Endodermal cell (in vitro differentiated cells): ENCODE measurements at regions not wholly inside any gene's neighbourhood (a gene's known extent, or its start where the extent isn't known, plus 50 kb on each side); places are given as distances from the start of the nearest gene placed in this dataset.

Source experiments
- DNase-seq: peaks from one replicate; pipeline ENCODE4 v3.0.0-alpha.2; 2017
- H3K27ac ChIP-seq: 2 replicates; pipeline ENCODE4 v1.5.1; 2013; ENCODE audit warnings: mild to moderate bottlenecking, low read depth, low read length, moderate library complexity
- H3K27me3 ChIP-seq: 2 replicates; pipeline ENCODE4 v1.6.1; 2013; ENCODE audit warnings: mild to moderate bottlenecking, low read length, moderate library complexity; ENCODE audit not compliant: insufficient read depth, control insufficient read depth, poor library complexity, severe bottlenecking
- H3K36me3 ChIP-seq: 2 replicates; pipeline ENCODE4 v1.7.0; 2013; ENCODE audit warnings: mild to moderate bottlenecking, low read length, moderate library complexity; ENCODE audit not compliant: control insufficient read depth, insufficient read depth
- H3K4me1 ChIP-seq: one replicate; pipeline ENCODE4 v1.7.0; 2013; ENCODE audit warnings: low read length; ENCODE audit not compliant: control insufficient read depth, insufficient read depth
- H3K4me3 ChIP-seq: 2 replicates; pipeline ENCODE4 v1.5.1; 2013; ENCODE audit warnings: mild to moderate bottlenecking, low read length, moderate library complexity
- H3K9ac ChIP-seq: 2 replicates; pipeline ENCODE4 v1.6.1; 2013; ENCODE audit warnings: mild to moderate bottlenecking, low read length, moderate library complexity; ENCODE audit not compliant: poor library complexity, severe bottlenecking; ENCODE audit errors: extremely low read depth
- H3K9me3 ChIP-seq: 2 replicates; pipeline ENCODE4 v1.6.1; 2013; ENCODE audit warnings: mild to moderate bottlenecking, low read length, moderate library complexity; ENCODE audit not compliant: control insufficient read depth
- H3K27ac Mint-ChIP-seq: 2 replicates; pipeline ENCODE4 v1.8.0; 2020; ENCODE audit warnings: mixed read lengths
- H3K27me3 Mint-ChIP-seq: 2 replicates; pipeline ENCODE4 v1.8.0; 2021; ENCODE audit warnings: mild to moderate bottlenecking, mixed read lengths; ENCODE audit not compliant: insufficient read depth
- H3K36me3 Mint-ChIP-seq: 2 replicates; pipeline ENCODE4 v1.8.0; 2020; ENCODE audit warnings: low read depth, mixed read lengths
- H3K4me1 Mint-ChIP-seq: 2 replicates; pipeline ENCODE4 v1.8.0; 2020; ENCODE audit warnings: mixed read lengths
- H3K4me3 Mint-ChIP-seq: 2 replicates; pipeline ENCODE4 v1.8.0; 2020; ENCODE audit warnings: mild to moderate bottlenecking, moderate library complexity, mixed read lengths
- H3K9me3 Mint-ChIP-seq: 2 replicates; pipeline ENCODE4 v1.8.0; 2020; ENCODE audit warnings: mild to moderate bottlenecking, mixed read lengths
- CTCF ChIP-seq: fragments of 200-600 bp; sonication (generic); conservative IDR thresholded peaks from 2 replicates; pipeline ENCODE4 v1.5.0; 2021; ENCODE audit warnings: antibody characterized with exemption, mild to moderate bottlenecking
- WGBS, 2 experiments: methylation state at CpG; one replicate each; pipeline versions ENCODE4 v1.1.5 to v1.1.7; 2013; ENCODE audit warnings: missing lambda C conversion rate in 2 of 2, mixed read lengths in 1 of 2; ENCODE audit not compliant: insufficient coverage in 1 of 2, insufficient read length in 1 of 2; 5-methylcytosine and 5-hydroxymethylcytosine counted together

DNA sequence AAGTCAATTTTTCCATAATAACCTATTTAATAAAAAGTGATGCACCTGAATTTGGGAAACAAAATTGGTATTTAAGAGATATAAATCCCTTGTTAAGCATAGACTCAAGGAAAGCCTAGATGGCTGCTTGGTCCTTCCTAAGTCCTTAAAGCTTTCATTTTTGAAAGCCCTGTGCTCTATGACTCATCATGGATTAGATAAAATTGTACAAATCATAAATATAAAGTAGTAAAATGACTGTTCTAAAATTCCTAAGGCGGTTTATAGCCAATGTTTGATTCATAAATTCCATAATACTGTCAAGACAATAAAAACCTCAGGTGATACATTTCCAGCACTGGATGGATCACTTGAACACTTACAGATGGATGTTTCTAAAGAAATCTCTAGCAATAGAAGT is 730.8 kb upstream of the EPHA6 start:
- WGBS, 2 experiments: 86% methylated on average over 1 of the region's 1 CpG; no CpG with 5 or more reads in 1 of the 2 experiments
- Mint-ChIP-seq H3K4me1 (no peaks in the 10 kb centered on the region), H3K27me3 (no peaks in the 10 kb centered on the region), H3K36me3 (no peaks in the 10 kb centered on the region), H3K9me3 (peaks cover 2% of the 10 kb centered on the region), H3K4me3 (no peak overlapping the region), H3K27ac (no peak overlapping the region)
- DNase-seq: no peak
- H3K36me3 ChIP-seq: no peaks in the 10 kb centered on the region
- no peaks in the 10 kb centered on the region for H3K4me1 ChIP-seq
- H3K9me3 ChIP-seq: no peaks in the 10 kb centered on the region
- TF ChIP-seq CTCF: no peak
- H3K4me3 ChIP-seq: no peak overlapping the region
- no peak overlapping the region for H3K9ac ChIP-seq
- H3K27me3 ChIP-seq: no peaks in the 10 kb centered on the region
- H3K27ac ChIP-seq: no peak overlapping the region

DNA sequence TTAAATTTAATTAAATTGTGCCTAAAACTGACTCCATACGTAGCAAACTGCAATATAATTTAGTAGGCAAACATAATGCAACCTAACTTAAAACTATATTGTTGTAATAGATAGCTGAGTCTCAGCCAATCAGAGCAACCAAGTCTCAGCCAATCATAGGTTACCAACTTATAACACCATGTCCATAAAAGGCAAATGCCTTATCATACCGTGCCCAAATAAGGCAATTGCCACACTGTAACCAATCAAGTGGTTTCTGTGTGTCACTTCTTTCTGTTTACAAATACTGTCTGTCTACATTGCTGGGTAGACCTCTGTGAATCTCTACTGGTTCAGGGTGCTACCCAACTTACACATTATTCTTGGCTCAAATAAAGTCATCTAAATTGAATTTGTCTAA is 728.4 kb upstream of the EPHA6 start:
- Histone ChIP-seq H3K27ac (no peak overlapping the region), H3K4me3 (no peak overlapping the region), H3K9ac (no peak overlapping the region), H3K4me1 (no peaks in the 10 kb centered on the region), H3K27me3 (no peaks in the 10 kb centered on the region), H3K9me3 (no peaks in the 10 kb centered on the region), H3K36me3 (no peaks in the 10 kb centered on the region)
- H3K36me3 Mint-ChIP-seq: no peaks in the 10 kb centered on the region
- peaks cover 2% of the 10 kb centered on the region for H3K9me3 Mint-ChIP-seq
- TF ChIP-seq CTCF: no peak
- WGBS, 2 experiments: 89 to 100% methylated on average over 1 to 2 of the region's 2 CpGs
- no peak for DNase-seq
- H3K27ac Mint-ChIP-seq: no peak overlapping the region
- H3K27me3 Mint-ChIP-seq: no peaks in the 10 kb centered on the region
- no peaks in the 10 kb centered on the region for H3K4me1 Mint-ChIP-seq
- no peak overlapping the region for H3K4me3 Mint-ChIP-seq

DNA sequence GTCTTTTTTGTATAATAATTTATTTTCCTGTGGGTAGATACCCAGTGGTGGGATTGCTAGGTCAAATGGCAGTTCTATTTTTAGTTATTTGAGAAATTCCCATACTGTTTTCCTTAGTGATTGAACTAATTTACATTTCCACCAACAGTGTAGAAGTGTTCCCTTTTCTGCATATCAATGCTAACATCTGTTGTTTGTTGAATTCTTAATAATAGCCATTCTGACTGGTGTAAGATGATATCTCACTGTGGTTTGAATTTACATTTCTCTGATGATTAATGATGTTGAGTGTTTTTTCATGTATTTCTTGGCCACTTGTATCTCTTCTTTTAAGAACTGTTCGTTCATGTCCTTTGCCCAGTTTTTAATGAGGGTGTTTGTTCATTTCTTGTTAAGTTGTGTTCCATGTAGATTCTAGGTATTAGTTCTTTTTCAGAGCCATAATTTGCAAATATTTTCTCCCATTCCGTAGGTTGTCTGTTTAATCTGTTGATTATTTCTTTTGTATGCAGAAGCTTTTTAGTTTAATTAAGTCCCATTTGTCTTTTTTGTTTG is 713.3 kb upstream of the EPHA6 start:
- Histone ChIP-seq H3K4me1 (no peaks in the 10 kb centered on the region), H3K27ac (no peak overlapping the region), H3K9me3 (no peaks in the 10 kb centered on the region), H3K4me3 (no peak overlapping the region), H3K27me3 (no peaks in the 10 kb centered on the region), H3K9ac (no peak overlapping the region), H3K36me3 (no peaks in the 10 kb centered on the region)
- TF ChIP-seq CTCF: no peak
- DNase-seq: no peak
- Mint-ChIP-seq H3K4me3 (no peak overlapping the region), H3K36me3 (no peaks in the 10 kb centered on the region), H3K9me3 (no peaks in the 10 kb centered on the region), H3K27ac (no peak overlapping the region), H3K4me1 (peaks cover 4% of the 10 kb centered on the region), H3K27me3 (no peaks in the 10 kb centered on the region)
- 76% methylated on average over 2 of the region's 2 CpGs; no CpG with 5 or more reads in 1 of the 2 experiments for WGBS, 2 experiments
